RWPE2 (cell line): ENCODE measurements at regions not wholly inside any gene's neighbourhood (a gene's known extent, or its start where the extent isn't known, plus 50 kb on each side); places are given as distances from the start of the nearest gene placed in this dataset.

Experiments used
- ATAC-seq: fragments of 200-7000 bp; cut with Tn5 transposase; 3 replicates; pipeline ENCODE4 v1.9.1; 2021; ENCODE audit warnings: low read depth
- DNase-seq: peaks from one replicate; pipeline ENCODE4 v3.0.0-alpha.2; 2020; ENCODE audit warnings: low spot score
- H3K27ac ChIP-seq: fragments of 450-650 bp; 2 replicates; pipeline ENCODE4 v1.5.1; 2017; ENCODE audit warnings: mild to moderate bottlenecking; ENCODE audit not compliant: poor library complexity, severe bottlenecking
- H3K27me3 ChIP-seq: fragments of 250-450 bp; sonication (Bioruptor Pico); 2 replicates; pipeline ENCODE4 v1.5.1; 2021; ENCODE audit warnings: mild to moderate bottlenecking, moderate library complexity; ENCODE audit not compliant: insufficient read depth, poor library complexity, severe bottlenecking
- H3K36me3 ChIP-seq: fragments of 250-450 bp; sonication (Bioruptor Pico); 2 replicates; pipeline ENCODE4 v1.5.1; 2020; ENCODE audit warnings: low read depth, mild to moderate bottlenecking, moderate library complexity
- H3K4me1 ChIP-seq: fragments of 250-450 bp; sonication (Bioruptor Pico); 2 replicates; pipeline ENCODE4 v1.5.1; 2021; ENCODE audit warnings: mild to moderate bottlenecking, moderate library complexity; ENCODE audit not compliant: insufficient read depth, poor library complexity, severe bottlenecking
- H3K4me3 ChIP-seq: fragments of 250-450 bp; sonication (Bioruptor Pico); 2 replicates; pipeline ENCODE4 v1.5.1; 2021; ENCODE audit warnings: mild to moderate bottlenecking, moderate library complexity; ENCODE audit not compliant: severe bottlenecking
- H3K9me3 ChIP-seq: fragments of 250-450 bp; sonication (Bioruptor Pico); 2 replicates; pipeline ENCODE4 v1.5.1; 2021; ENCODE audit warnings: mild to moderate bottlenecking, moderate library complexity; ENCODE audit not compliant: severe bottlenecking
- CTCF ChIP-seq: fragments of 450-650 bp; IDR thresholded peaks from one replicate; pipeline ENCODE4 v1.5.1; 2017; ENCODE audit warnings: mild to moderate bottlenecking, moderate library complexity; ENCODE audit not compliant: poor library complexity, severe bottlenecking

DNA sequence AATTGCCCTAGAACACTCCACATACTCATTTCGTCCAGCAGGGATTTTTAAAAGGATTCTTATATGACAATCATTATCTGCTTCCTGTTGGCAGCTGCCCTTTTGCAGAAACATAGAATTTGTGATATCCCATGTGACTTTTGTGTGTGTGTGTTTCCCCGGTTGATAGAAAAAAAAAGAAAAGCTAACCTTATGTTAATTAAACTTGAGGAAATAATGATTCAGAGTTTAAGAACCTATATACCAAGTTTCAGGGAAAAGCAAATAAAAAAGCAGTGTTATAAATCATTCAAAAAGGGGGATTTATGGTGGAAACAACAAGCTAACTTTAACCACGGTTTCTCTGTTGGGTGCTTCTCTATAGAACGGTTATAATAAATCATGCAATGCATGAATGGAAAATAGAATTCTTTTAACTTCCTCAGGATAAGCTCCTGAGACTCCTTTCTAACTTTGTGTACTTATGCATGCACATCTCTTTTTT is 826.9 kb upstream of the EYS start:
- H3K4me3 ChIP-seq: no peak overlapping the region
- TF ChIP-seq CTCF: no peak
- no peaks in the 10 kb centered on the region for H3K9me3 ChIP-seq
- H3K4me1 ChIP-seq: no peaks in the 10 kb centered on the region
- no peak for DNase-seq
- H3K36me3 ChIP-seq: no peaks in the 10 kb centered on the region
- no peak for ATAC-seq
- no peak overlapping the region for H3K27ac ChIP-seq
- no peaks in the 10 kb centered on the region for H3K27me3 ChIP-seq

DNA sequence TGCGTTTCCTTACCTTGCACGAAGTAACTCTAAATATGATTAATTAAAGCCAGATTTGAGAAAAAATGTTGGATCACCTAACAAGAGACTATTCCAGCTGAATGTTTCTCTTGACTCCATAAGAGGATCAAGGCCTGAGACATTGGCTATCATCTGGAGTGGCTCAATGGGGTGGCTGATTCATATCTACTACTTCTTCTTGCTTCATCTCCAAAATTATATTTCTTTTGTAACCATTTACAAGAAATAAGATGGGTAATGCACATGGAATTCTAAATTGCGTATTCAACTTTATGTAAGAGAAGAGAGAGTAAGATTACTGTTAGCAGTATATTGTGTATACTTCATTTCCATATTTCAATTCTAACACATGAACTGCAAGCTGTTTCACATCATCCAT is 819.0 kb upstream of the EYS start:
- no peak for ATAC-seq
- Histone ChIP-seq H3K36me3 (no peaks in the 10 kb centered on the region), H3K27me3 (no peaks in the 10 kb centered on the region)

GRCh38 chr6:66522864-66523263 is 815.8 kb upstream of the EYS start:
- Histone ChIP-seq H3K27ac (no peak overlapping the region), H3K4me1 (no peaks in the 10 kb centered on the region), H3K27me3 (no peaks in the 10 kb centered on the region), H3K9me3 (no peaks in the 10 kb centered on the region), H3K36me3 (no peaks in the 10 kb centered on the region), H3K4me3 (no peak overlapping the region)
- DNase-seq (no peak), ATAC-seq (no peak)
- no peak for TF ChIP-seq CTCF

More for the DNA sequence above, 819.0 kb upstream of the EYS start:
- Histone ChIP-seq H3K27ac (no peak overlapping the region), H3K4me3 (no peak overlapping the region), H3K9me3 (no peaks in the 10 kb centered on the region), H3K4me1 (no peaks in the 10 kb centered on the region)
- no peak for TF ChIP-seq CTCF
- DNase-seq: no peak

DNA sequence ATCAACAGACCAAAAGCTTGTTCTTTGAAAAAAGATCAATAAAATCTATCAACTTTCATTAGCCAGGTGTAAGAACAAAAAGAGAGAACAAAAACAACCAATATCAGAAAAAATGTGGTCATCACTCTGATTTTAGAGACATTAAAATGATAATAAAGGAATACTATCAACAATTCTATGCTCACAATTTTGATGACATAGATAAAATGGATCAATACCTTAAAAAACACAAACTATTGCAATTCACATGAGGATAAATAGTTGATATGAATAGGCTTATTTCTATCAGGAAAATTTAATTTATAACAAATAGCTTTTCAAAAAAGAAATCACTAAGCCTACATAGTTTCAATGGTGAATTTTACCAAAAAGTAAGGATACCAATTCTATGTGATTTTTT is 809.4 kb upstream of the EYS start:
- Histone ChIP-seq H3K27me3 (no peaks in the 10 kb centered on the region), H3K27ac (no peak overlapping the region), H3K36me3 (no peaks in the 10 kb centered on the region), H3K9me3 (no peaks in the 10 kb centered on the region), H3K4me1 (no peaks in the 10 kb centered on the region), H3K4me3 (no peak overlapping the region)
- TF ChIP-seq CTCF: no peak
- ATAC-seq (no peak), DNase-seq (no peak)

GRCh38 chr6:66508433-66508832 is 801.4 kb upstream of the EYS start:
- ATAC-seq (peak; percentile 72; the same call in 2 of the 3 replicates), DNase-seq (no peak)
- Histone ChIP-seq H3K27me3 (peaks cover 5% of the 10 kb centered on the region), H3K36me3 (no peaks in the 10 kb centered on the region), H3K4me1 (peaks cover 8% of the 10 kb centered on the region), H3K4me3 (no peak overlapping the region), H3K27ac (no peak overlapping the region), H3K9me3 (no peaks in the 10 kb centered on the region)
- no peak for TF ChIP-seq CTCF
